OCI-LY7 (cell line): ENCODE measurements at regions not wholly inside any gene's neighbourhood (a gene's known extent, or its start where the extent isn't known, plus 50 kb on each side); places are given as distances from the start of the nearest gene placed in this dataset.

Experiments used
- BruUV-seq: library from RNA; stranded (reverse); fragments of 400-500 nt; replicated peaks from 2 replicates; lab custom pipeline; 2021; lab: Mats Ljungman, UMichigan
- CTCF ChIA-PET: fragments of 300-600 bp; sonication (Branson Sonifier 250); formaldehyde crosslinking; loops from one replicate; lab custom pipeline; 2022; ENCODE audit warnings: antibody characterized with exemption; ENCODE audit not compliant: unreplicated experiment; lab: Charles Lee
- POLR2A ChIA-PET: fragments of 300-600 bp; sonication (Branson Sonifier 250); formaldehyde crosslinking; loops from one replicate; lab custom pipeline; 2022; ENCODE audit warnings: antibody characterized with exemption; lab: Charles Lee
- DNase-seq: peaks from one replicate; pipeline ENCODE4 v3.0.0-alpha.2; 2015; ENCODE audit warnings: low spot score
- H2AFZ ChIP-seq: fragments of 200-600 bp; sonication (generic), shearing (Covaris generic); 2 replicates; pipeline ENCODE4 v1.6.1; 2014; ENCODE audit warnings: mild to moderate bottlenecking, antibody characterized with exemption, low read length, moderate library complexity
- H3K27ac ChIP-seq: fragments of 200-600 bp; sonication (generic); 2 replicates; pipeline ENCODE4 v1.5.1; 2014; ENCODE audit warnings: mixed run types, low read depth, mild to moderate bottlenecking, moderate library complexity, low read length, inconsistent platforms; ENCODE audit not compliant: poor library complexity, severe bottlenecking
- H3K36me3 ChIP-seq: fragments of 200-600 bp; sonication (generic); 2 replicates; pipeline ENCODE4 v1.6.1; 2014; ENCODE audit warnings: mild to moderate bottlenecking, antibody characterized with exemption, low read length, moderate library complexity, mixed read lengths; ENCODE audit not compliant: insufficient read depth
- H3K4me1 ChIP-seq: fragments of 200-600 bp; sonication (generic); 2 replicates; pipeline ENCODE4 v1.5.1; 2014; ENCODE audit warnings: mild to moderate bottlenecking, low read length; ENCODE audit not compliant: insufficient read depth, poor library complexity, severe bottlenecking
- H3K4me2 ChIP-seq: fragments of 200-600 bp; sonication (generic); 2 replicates; pipeline ENCODE4 v1.6.1; 2014; ENCODE audit warnings: mild to moderate bottlenecking, low read length
- H3K4me3 ChIP-seq: fragments of 200-600 bp; sonication (generic); 2 replicates; pipeline ENCODE4 v1.5.1; 2014; ENCODE audit warnings: mild to moderate bottlenecking, low read depth, low read length; ENCODE audit not compliant: poor library complexity, severe bottlenecking
- H3K79me2 ChIP-seq: fragments of 200-600 bp; sonication (generic); 2 replicates; pipeline ENCODE4 v1.6.1; 2016; ENCODE audit warnings: low read depth, mild to moderate bottlenecking, low read length, moderate library complexity, mixed read lengths; ENCODE audit not compliant: insufficient read depth
- H3K9me2 ChIP-seq: fragments of 200-600 bp; sonication (generic); 2 replicates; pipeline ENCODE4 v1.6.1; 2016; ENCODE audit warnings: mild to moderate bottlenecking, low read length, mixed read lengths; ENCODE audit not compliant: insufficient read depth
- H3K9me3 ChIP-seq: fragments of 200-600 bp; sonication (generic); 2 replicates; pipeline ENCODE4 v1.6.1; 2014; ENCODE audit warnings: mild to moderate bottlenecking, mixed run types, low read length, mixed read lengths
- H4K20me1 ChIP-seq: fragments of 200-600 bp; sonication (generic); 2 replicates; pipeline ENCODE4 v1.6.1; 2014; ENCODE audit warnings: mild to moderate bottlenecking, antibody characterized with exemption, low read length, moderate library complexity, mixed read lengths; ENCODE audit not compliant: insufficient read depth
- EZH2phosphoT487 ChIP-seq: fragments of 200-600 bp; sonication (generic); IDR thresholded peaks from 2 replicates; pipeline ENCODE4 v1.6.1; 2018; ENCODE audit warnings: low read depth, borderline replicate concordance, mild to moderate bottlenecking, mixed run types, antibody characterized with exemption, low read length, moderate library complexity, mixed read lengths
- intact Hi-C: fragments of 100-400 bp; cut with micrococcal nuclease; formaldehyde crosslinking; loops from one replicate; pipeline ENCODE4 v1.10.0; 2022; ENCODE audit not compliant: unreplicated experiment
- TF ChIP-seq, protein P1 (sequence below): fragments of 200-600 bp; sonication (generic); conservative IDR thresholded peaks from 2 replicates; pipeline ENCODE4 v1.5.1; 2014; ENCODE audit warnings: mild to moderate bottlenecking, antibody characterized with exemption, low read length, moderate library complexity, mixed read lengths

DNA sequence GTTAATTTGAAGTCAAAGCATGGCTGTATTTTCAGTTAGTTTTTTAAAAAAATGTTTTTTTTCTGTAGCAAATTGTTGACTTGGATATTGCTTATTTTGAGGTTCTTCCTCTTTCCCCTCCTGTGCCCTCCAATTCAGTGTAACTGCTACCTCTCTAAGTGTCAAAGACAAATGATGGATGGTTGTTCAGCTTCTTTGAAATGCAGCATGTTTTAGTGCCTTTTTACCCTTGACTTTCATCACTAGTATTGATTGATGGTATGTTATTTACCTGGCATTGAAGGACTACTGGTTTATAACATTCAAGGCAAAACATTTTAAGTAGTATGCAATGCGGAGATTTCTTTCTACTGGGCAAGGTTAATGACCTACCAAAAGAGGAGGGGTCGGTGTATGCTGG is 281.0 kb upstream of the FAT1 start:
- Histone ChIP-seq H3K36me3 (no peaks in the 10 kb centered on the region), H3K4me3 (no peak overlapping the region), H3K79me2 (no peaks in the 10 kb centered on the region), H3K4me1 (peaks cover 5% of the 10 kb centered on the region), H3K27ac (no peak overlapping the region), H2AFZ (peak overlapping the region; percentile 46; the same call in 1 of the 2 replicates), H3K9me2 (no peaks in the 10 kb centered on the region), H4K20me1 (no peaks in the 10 kb centered on the region), H3K4me2 (no peak overlapping the region), H3K9me3 (no peaks in the 10 kb centered on the region)
- DNase-seq, result peak; percentile 14
- TF ChIP-seq, protein P1, sequence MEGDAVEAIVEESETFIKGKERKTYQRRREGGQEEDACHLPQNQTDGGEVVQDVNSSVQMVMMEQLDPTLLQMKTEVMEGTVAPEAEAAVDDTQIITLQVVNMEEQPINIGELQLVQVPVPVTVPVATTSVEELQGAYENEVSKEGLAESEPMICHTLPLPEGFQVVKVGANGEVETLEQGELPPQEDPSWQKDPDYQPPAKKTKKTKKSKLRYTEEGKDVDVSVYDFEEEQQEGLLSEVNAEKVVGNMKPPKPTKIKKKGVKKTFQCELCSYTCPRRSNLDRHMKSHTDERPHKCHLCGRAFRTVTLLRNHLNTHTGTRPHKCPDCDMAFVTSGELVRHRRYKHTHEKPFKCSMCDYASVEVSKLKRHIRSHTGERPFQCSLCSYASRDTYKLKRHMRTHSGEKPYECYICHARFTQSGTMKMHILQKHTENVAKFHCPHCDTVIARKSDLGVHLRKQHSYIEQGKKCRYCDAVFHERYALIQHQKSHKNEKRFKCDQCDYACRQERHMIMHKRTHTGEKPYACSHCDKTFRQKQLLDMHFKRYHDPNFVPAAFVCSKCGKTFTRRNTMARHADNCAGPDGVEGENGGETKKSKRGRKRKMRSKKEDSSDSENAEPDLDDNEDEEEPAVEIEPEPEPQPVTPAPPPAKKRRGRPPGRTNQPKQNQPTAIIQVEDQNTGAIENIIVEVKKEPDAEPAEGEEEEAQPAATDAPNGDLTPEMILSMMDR, result no peak
- TF ChIP-seq EZH2phosphoT487, result no peak
- BruUV-seq, result no TSS peak
- POLR2A ChIA-PET, result no interaction called here
- intact Hi-C loops, result no loop called here
- CTCF ChIA-PET, result no interaction called here

DNA sequence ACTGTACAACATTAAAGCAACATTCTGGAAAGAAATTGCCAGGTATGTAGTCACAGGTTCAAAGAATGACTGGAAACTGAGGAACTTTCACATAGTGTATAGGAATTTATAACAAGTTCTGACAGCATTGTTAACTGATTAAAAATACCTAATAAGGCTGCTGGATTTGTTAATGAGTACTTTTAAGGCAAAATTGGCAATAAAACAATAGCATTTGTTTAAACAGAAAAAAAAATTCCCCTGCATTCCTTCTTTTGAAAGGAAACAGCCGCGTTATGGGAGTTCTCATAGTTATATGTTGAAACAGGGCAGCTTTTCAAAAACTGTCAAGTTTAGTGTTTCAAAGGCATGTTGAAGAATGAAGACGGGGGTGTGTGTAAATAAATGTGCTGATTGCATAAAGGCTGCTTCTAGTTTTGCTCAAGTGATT is 282.5 kb upstream of the FAT1 start:
- Histone ChIP-seq H3K27ac (no peak overlapping the region), H3K9me3 (no peaks in the 10 kb centered on the region), H3K4me3 (no peak overlapping the region), H3K9me2 (no peaks in the 10 kb centered on the region), H4K20me1 (no peaks in the 10 kb centered on the region), H3K36me3 (no peaks in the 10 kb centered on the region), H2AFZ (no peak overlapping the region), H3K4me1 (peaks cover 5% of the 10 kb centered on the region), H3K4me2 (no peak overlapping the region), H3K79me2 (no peaks in the 10 kb centered on the region)
- no peak for TF ChIP-seq EZH2phosphoT487
- TF ChIP-seq, protein P1, result no peak
- intact Hi-C loops, result no loop called here
- ChIA-PET CTCF (no interaction called here), POLR2A (interaction anchor here (0.6 to 0.7 kb wide), 2 partner anchors 16 to 144 kb away, joined by 3 read pairs; no protein-coding TSS in a partner anchor)
- BruUV-seq, result no TSS peak
- no peak for DNase-seq

DNA sequence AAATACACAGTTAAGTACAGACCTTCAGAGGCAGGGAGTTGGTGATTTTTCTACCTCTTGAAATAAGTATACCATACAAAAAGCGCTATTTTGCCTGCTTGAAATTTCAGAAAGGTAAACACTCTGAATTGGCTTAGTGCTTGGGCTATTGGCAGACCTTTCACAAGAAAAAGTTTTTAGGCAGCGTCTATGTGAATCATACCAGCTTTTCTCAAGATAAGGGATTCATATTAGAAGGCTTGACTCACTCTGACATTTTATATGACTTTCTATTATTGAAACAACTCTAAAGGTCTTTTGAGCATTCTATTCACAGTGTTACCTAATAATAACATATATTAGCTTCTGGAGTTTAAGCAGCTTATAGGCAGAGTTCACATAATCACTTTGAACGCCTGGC is 286.4 kb upstream of the FAT1 start:
- H4K20me1 ChIP-seq, result no peaks in the 10 kb centered on the region
- H3K79me2 ChIP-seq, result no peaks in the 10 kb centered on the region
- H3K9me3 ChIP-seq, result no peaks in the 10 kb centered on the region
- no peak overlapping the region for H3K4me2 ChIP-seq
- DNase-seq, result no peak
- CTCF ChIA-PET, result no interaction called here
- H3K27ac ChIP-seq, result no peak overlapping the region
- TF ChIP-seq, protein P1, result no peak
- TF ChIP-seq EZH2phosphoT487, result no peak
- POLR2A ChIA-PET, result no interaction called here
- no peaks in the 10 kb centered on the region for H3K36me3 ChIP-seq
- H3K9me2 ChIP-seq, result no peaks in the 10 kb centered on the region
- BruUV-seq, result no TSS peak
- intact Hi-C loops, result no loop called here
- H3K4me3 ChIP-seq, result no peak overlapping the region
- no peaks in the 10 kb centered on the region for H3K4me1 ChIP-seq
- 0 out of 2 replicates have a peak overlapping the region, but pooled peaks have one; percentile 12 for H2AFZ ChIP-seq
